ENCODE measurements at regions not wholly inside any gene's neighbourhood (a gene's known extent, or its start where the extent isn't known, plus 50 kb on each side); places are given as distances from the start of the nearest gene placed in this dataset.

- TF ChIP-seq, protein P1, sequence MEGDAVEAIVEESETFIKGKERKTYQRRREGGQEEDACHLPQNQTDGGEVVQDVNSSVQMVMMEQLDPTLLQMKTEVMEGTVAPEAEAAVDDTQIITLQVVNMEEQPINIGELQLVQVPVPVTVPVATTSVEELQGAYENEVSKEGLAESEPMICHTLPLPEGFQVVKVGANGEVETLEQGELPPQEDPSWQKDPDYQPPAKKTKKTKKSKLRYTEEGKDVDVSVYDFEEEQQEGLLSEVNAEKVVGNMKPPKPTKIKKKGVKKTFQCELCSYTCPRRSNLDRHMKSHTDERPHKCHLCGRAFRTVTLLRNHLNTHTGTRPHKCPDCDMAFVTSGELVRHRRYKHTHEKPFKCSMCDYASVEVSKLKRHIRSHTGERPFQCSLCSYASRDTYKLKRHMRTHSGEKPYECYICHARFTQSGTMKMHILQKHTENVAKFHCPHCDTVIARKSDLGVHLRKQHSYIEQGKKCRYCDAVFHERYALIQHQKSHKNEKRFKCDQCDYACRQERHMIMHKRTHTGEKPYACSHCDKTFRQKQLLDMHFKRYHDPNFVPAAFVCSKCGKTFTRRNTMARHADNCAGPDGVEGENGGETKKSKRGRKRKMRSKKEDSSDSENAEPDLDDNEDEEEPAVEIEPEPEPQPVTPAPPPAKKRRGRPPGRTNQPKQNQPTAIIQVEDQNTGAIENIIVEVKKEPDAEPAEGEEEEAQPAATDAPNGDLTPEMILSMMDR (IDR thresholded peaks at IDR 0.05; ENCODE audit: extremely low read depth, missing control alignments): no peak
- no peak for DNase-seq (ENCODE audit: low spot score)
Observed at GRCh38 chrX:22542641-22543040, 269.9 kb downstream of the CBLL2 start.

DNA sequence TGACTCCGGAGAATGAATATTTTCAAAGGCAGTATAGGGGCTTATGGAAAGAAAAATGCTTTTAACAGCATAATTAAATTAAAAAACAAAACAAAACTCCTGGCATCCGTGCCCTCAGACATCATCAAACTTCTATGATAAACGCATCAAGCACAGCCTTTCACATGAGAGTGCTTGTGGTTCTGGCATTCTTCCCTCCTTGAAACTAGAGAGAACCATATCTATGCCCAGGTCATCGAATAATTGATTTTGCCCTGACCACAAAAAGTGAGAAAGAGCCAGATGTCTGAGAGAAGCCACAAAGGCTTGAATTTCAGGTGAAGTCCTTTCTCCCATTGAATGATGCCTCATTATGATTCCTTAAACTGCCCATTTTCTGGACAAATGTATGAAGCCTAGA lies 286.8 kb downstream of the CBLL2 start:
- no peak for DNase-seq (ENCODE audit: low spot score)
- TF ChIP-seq, protein P1 (IDR thresholded peaks at IDR 0.05; ENCODE audit: extremely low read depth, missing control alignments): no peak

GRCh38 chrX:22575161-22575845 lies 302.6 kb downstream of the CBLL2 start:
- DNase-seq (ENCODE audit: low spot score): no peak
- TF ChIP-seq, protein P1 (IDR thresholded peaks at IDR 0.05; ENCODE audit: extremely low read depth, missing control alignments): no peak

- TF ChIP-seq, protein P1 (IDR thresholded peaks at IDR 0.05; ENCODE audit: extremely low read depth, missing control alignments): no peak
- no peak for DNase-seq (ENCODE audit: low spot score)
Observed at GRCh38 chrX:22577181-22577580, 304.5 kb downstream of the CBLL2 start.

GRCh38 chrX:22585831-22586230 lies 313.1 kb downstream of the CBLL2 start:
- TF ChIP-seq, protein P1 (IDR thresholded peaks at IDR 0.05; ENCODE audit: extremely low read depth, missing control alignments): no peak
- no peak for DNase-seq (ENCODE audit: low spot score)

DNA sequence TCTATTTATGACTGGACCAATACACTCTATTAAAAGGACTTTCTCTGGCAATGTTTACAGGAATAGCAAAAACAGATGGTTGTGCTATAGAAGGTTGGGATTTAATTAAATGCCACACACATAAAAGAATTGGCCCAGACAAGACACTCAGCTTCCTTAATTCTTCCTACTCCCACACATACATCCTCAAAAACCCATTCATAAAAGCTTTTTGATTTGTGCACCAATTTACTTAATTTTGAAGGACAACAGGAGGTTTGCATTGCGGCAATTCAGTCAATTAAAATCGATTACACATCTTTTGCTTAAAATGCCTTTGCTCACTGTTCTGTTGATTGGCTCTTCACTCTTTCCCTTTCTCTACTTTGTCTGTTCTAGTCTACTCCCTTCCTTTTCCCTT lies 317.1 kb downstream of the CBLL2 start:
- TF ChIP-seq, protein P1 (IDR thresholded peaks at IDR 0.05; ENCODE audit: extremely low read depth, missing control alignments): no peak
- no peak for DNase-seq (ENCODE audit: low spot score)

DNA sequence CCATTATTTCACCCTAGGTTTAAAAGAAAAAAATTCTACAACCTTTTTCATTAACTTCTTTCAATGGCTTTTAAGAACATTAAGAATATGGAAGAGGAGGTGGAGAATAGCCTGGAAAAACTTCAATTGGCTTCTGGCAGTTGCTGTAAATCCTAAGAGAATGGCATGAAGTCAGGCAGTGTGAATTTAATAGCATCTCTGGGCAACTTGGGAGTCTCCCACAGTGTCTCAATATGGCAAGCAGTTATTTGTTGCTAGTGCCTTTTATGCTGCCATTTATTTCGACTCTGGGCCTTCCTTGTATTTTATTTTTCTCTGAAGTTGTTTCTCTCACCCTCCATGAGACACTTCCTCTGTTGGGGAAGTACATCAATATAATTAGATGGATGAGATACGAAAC lies 322.1 kb downstream of the CBLL2 start:
- DNase-seq (ENCODE audit: low spot score): no peak
- TF ChIP-seq, protein P1 (IDR thresholded peaks at IDR 0.05; ENCODE audit: extremely low read depth, missing control alignments): no peak
